SU-DHL-6 (cell line): ENCODE measurements at regions not wholly inside any gene's neighbourhood (a gene's known extent, or its start where the extent isn't known, plus 50 kb on each side); places are given as distances from the start of the nearest gene placed in this dataset.
"Not testable (repeated sequence)": the region's sequence is repeated elsewhere in the genome, so short reads cannot be mapped to it uniquely, and the experiment has no call there.

Source experiments
- H2AFZ ChIP-seq: fragments of 200-600 bp; sonication (generic); 2 replicates; pipeline ENCODE4 v1.6.1; 2014; ENCODE audit warnings: low read depth, mild to moderate bottlenecking, moderate library complexity, mixed read lengths, antibody characterized with exemption, low read length; ENCODE audit not compliant: severe bottlenecking
- H3F3A ChIP-seq: fragments of 200-600 bp; shearing (Covaris generic); 2 replicates; pipeline ENCODE4 v1.6.0; 2016; ENCODE audit warnings: antibody characterized with exemption, mild to moderate bottlenecking; ENCODE audit not compliant: insufficient read depth
- H3K27ac ChIP-seq: fragments of 200-600 bp; sonication (generic); 2 replicates; pipeline ENCODE4 v1.5.1; 2016; ENCODE audit warnings: low read depth, mild to moderate bottlenecking, low read length, moderate library complexity, mixed read lengths
- H3K27me3 ChIP-seq: fragments of 200-600 bp; sonication (generic), shearing (Covaris generic); 2 replicates; pipeline ENCODE4 v1.6.0; 2014; ENCODE audit warnings: mild to moderate bottlenecking, low read length
- H3K36me3 ChIP-seq: fragments of 200-600 bp; sonication (generic); 2 replicates; pipeline ENCODE4 v1.6.1; 2014; ENCODE audit warnings: mild to moderate bottlenecking, low read length, mixed read lengths
- H3K4me2 ChIP-seq: fragments of 300-600, 200-600 bp; shearing (Covaris generic), sonication (generic); 2 replicates; pipeline ENCODE4 v1.6.0; 2014; ENCODE audit warnings: low read length, low read depth, mild to moderate bottlenecking; ENCODE audit not compliant: poor library complexity, severe bottlenecking
- H3K4me3 ChIP-seq: fragments of 200-600 bp; sonication (generic); 2 replicates; pipeline ENCODE4 v1.5.1; 2014; ENCODE audit warnings: antibody characterized with exemption, low read length, mild to moderate bottlenecking, mixed read lengths; ENCODE audit not compliant: insufficient read depth, poor library complexity, severe bottlenecking
- H3K79me2 ChIP-seq: fragments of 200-600 bp; sonication (generic); 2 replicates; pipeline ENCODE4 v1.6.1; 2014; ENCODE audit warnings: mild to moderate bottlenecking, low read length, moderate library complexity; ENCODE audit not compliant: insufficient read depth
- H3K9ac ChIP-seq: fragments of 200-600 bp; sonication (generic); 2 replicates; pipeline ENCODE4 v1.7.0; 2014; ENCODE audit warnings: mild to moderate bottlenecking, low read length
- H3K9me2 ChIP-seq: fragments of 200-600 bp; sonication (generic); replicated peaks from 2 replicates; pipeline ENCODE4 v1.6.1; 2014; ENCODE audit warnings: low read length; ENCODE audit not compliant: insufficient read depth
- H3K9me3 ChIP-seq: fragments of 200-600 bp; sonication (generic); 2 replicates; pipeline ENCODE4 v1.6.1; 2014; ENCODE audit warnings: low read length, mixed read lengths; ENCODE audit not compliant: insufficient read depth
- H4K20me1 ChIP-seq: fragments of 200-600 bp; sonication (generic); 2 replicates; pipeline ENCODE4 v1.6.1; 2014; ENCODE audit warnings: low read depth, mild to moderate bottlenecking, antibody characterized with exemption, low read length, moderate library complexity, mixed read lengths
- EZH2phosphoT487 ChIP-seq: fragments of 200-600 bp; sonication (generic), shearing (Covaris generic); conservative IDR thresholded peaks from 2 replicates; pipeline ENCODE4 v1.6.1; 2018; ENCODE audit warnings: mild to moderate bottlenecking, antibody characterized with exemption, low read length, moderate library complexity, mixed read lengths
- TF ChIP-seq, protein P1 (sequence below): fragments of 200-600 bp; sonication (generic); IDR thresholded peaks from one replicate; pipeline ENCODE4 v1.5.1; 2017; ENCODE audit warnings: antibody characterized with exemption, mild to moderate bottlenecking, low read length, moderate library complexity; ENCODE audit not compliant: insufficient read depth, poor library complexity, severe bottlenecking

DNA sequence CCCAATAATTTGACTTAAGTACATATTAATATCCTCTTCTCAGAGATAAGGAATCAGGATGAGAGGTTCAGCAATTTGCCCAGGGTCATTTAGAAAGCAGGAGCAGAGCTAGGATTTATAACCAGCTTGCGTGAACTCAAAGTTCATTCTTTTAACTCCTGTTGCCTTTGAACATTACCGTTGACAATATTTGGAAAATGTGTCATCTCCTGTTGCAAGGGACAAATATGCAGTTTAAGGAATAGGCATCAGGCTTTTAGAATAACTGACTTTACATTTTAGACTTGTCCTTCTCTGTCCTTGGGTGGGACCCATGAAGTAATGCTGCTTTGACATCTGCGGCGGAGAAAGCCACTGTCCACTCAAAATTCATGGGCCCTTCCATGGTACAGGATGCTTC, 252.2 kb upstream of the RGMA start:
- no peaks in the 10 kb centered on the region for H3K79me2 ChIP-seq
- H3K4me2 ChIP-seq, result no peak overlapping the region
- H4K20me1 ChIP-seq, result no peaks in the 10 kb centered on the region
- H3K9me3 ChIP-seq, result no peaks in the 10 kb centered on the region
- H3K9me2 ChIP-seq, result no peaks in the 10 kb centered on the region
- no peak overlapping the region for H2AFZ ChIP-seq
- no peak overlapping the region for H3K9ac ChIP-seq
- no peaks in the 10 kb centered on the region for H3K27me3 ChIP-seq
- H3K4me3 ChIP-seq, result no peak overlapping the region
- TF ChIP-seq, protein P1, sequence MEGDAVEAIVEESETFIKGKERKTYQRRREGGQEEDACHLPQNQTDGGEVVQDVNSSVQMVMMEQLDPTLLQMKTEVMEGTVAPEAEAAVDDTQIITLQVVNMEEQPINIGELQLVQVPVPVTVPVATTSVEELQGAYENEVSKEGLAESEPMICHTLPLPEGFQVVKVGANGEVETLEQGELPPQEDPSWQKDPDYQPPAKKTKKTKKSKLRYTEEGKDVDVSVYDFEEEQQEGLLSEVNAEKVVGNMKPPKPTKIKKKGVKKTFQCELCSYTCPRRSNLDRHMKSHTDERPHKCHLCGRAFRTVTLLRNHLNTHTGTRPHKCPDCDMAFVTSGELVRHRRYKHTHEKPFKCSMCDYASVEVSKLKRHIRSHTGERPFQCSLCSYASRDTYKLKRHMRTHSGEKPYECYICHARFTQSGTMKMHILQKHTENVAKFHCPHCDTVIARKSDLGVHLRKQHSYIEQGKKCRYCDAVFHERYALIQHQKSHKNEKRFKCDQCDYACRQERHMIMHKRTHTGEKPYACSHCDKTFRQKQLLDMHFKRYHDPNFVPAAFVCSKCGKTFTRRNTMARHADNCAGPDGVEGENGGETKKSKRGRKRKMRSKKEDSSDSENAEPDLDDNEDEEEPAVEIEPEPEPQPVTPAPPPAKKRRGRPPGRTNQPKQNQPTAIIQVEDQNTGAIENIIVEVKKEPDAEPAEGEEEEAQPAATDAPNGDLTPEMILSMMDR, result no peak
- TF ChIP-seq EZH2phosphoT487, result no peak
- H3K27ac ChIP-seq, result no peak overlapping the region
- no peaks in the 10 kb centered on the region for H3F3A ChIP-seq
- H3K36me3 ChIP-seq, result no peaks in the 10 kb centered on the region

DNA sequence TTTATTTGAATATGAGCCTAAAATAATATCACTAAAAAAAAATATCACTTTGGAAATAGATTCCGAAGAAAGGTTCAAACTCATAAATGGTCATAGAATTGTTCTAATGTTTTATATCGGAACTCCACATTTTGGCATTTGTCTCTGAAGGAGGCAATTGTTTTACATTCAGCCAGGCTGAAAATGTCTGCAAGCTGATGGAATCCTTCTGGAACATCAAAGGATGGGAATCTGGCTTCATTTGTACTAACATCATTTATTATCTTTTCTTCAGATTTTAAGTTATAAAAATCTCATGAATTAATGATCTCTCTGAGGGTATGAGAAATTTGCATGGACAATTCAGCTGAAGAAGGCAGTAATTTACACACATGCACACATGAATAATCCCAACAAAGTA, 251.4 kb upstream of the RGMA start:
- Histone ChIP-seq H3K36me3 (no peaks in the 10 kb centered on the region), H3K9ac (no peak overlapping the region), H2AFZ (no peak overlapping the region), H3K27me3 (no peaks in the 10 kb centered on the region), H3K27ac (no peak overlapping the region), H3K79me2 (no peaks in the 10 kb centered on the region), H3K4me3 (no peak overlapping the region), H3K9me2 (no peaks in the 10 kb centered on the region), H4K20me1 (no peaks in the 10 kb centered on the region), H3K9me3 (no peaks in the 10 kb centered on the region), H3F3A (no peaks in the 10 kb centered on the region), H3K4me2 (no peak overlapping the region)
- TF ChIP-seq EZH2phosphoT487, result no peak
- TF ChIP-seq, protein P1, result no peak

DNA sequence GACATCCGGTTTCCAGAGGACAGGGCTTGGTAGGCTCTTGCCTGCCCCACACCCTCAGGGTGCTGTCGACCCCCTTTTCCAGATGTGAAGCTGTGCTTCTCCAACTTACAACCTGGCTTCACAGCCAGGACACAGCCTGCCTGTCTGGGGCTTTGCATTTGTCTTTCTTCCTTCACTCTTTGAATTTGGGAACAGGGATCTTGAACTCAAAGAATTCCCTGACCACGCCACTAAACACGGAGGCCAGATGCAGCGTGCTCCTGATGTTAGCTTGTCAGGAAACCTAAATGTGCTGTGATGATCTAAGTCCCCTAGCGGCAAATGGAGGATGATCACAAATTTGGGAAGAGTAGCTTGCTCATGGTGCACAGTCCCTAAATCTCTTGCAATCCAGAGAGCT, 244.8 kb upstream of the RGMA start:
- no peak overlapping the region for H3K9ac ChIP-seq
- no peak overlapping the region for H3K27ac ChIP-seq
- TF ChIP-seq EZH2phosphoT487, result no peak
- TF ChIP-seq, protein P1, result no peak
- H3K79me2 ChIP-seq, result no peaks in the 10 kb centered on the region
- H3F3A ChIP-seq, result no peaks in the 10 kb centered on the region
- no peaks in the 10 kb centered on the region for H3K27me3 ChIP-seq
- H3K36me3 ChIP-seq, result no peaks in the 10 kb centered on the region
- H2AFZ ChIP-seq, result no peak overlapping the region
- H3K9me2 ChIP-seq, result no peaks in the 10 kb centered on the region
- no peak overlapping the region for H3K4me3 ChIP-seq
- H3K9me3 ChIP-seq, result no peaks in the 10 kb centered on the region
- no peaks in the 10 kb centered on the region for H4K20me1 ChIP-seq
- H3K4me2 ChIP-seq, result no peak overlapping the region

DNA sequence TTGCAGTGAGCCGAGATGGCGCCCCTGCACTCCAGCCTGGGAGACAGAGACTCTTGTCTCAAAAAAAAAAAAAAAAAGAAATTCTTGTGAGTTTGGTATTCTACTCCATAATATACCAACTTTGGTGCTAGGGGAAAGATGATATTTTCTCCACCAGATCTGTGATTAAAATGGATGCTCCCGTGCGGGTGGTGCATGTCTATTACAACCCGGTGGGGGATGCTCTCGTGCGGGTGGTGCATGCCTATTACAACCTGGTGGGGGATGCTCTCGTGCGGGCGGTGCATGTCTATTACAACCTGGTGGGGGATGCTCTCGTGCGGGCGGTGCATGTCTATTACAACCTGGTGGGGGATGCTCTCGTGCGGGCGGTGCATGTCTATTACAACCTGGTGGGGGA, 244.1 kb upstream of the RGMA start:
- H3K9me2 ChIP-seq, H3K9me3 ChIP-seq, H3K27me3 ChIP-seq, H3F3A ChIP-seq, H4K20me1 ChIP-seq, H3K79me2 ChIP-seq, H3K36me3 ChIP-seq, H3K9ac ChIP-seq, H3K4me3 ChIP-seq, H3K4me2 ChIP-seq, H3K27ac ChIP-seq, H2AFZ ChIP-seq: not testable (repeated sequence)
